Body of pancreas (tissue), 4 donors: ENCODE measurements at regions not wholly inside any gene's neighbourhood (a gene's known extent, or its start where the extent isn't known, plus 50 kb on each side); places are given as distances from the start of the nearest gene placed in this dataset.

Experiments
- CTCF ChIP-seq, 7 experiments: fragments of 450-650 bp in 4 of 7; fragments of 200-600 bp in 3 of 7; sonication (generic) in 3 of 7; IDR thresholded peaks; one replicate each; pipeline ENCODE4 v1.5.1; 2016 to 2019; ENCODE audit warnings: antibody characterized with exemption in 7 of 7
- POLR2A ChIP-seq, 3 donors: fragments of 450-650 bp; IDR thresholded peaks; one replicate each; pipeline ENCODE4 v1.6.1; 2016; ENCODE audit warnings: antibody characterized with exemption in 3 of 3, mild to moderate bottlenecking in 2 of 3

- TF ChIP-seq CTCF (IDR thresholded peaks at IDR 0.05) (no peak), POLR2A (IDR thresholded peaks at IDR 0.05) (no peak)
Measured at GRCh38 chr2:192471982-192472381, 277.2 kb upstream of the TMEFF2 start.
